ENCODE measurements at regions not wholly inside any gene's neighbourhood (a gene's known extent, or its start where the extent isn't known, plus 50 kb on each side); places are given as distances from the start of the nearest gene placed in this dataset.

- TF ChIP-seq REST (IDR thresholded peaks at IDR 0.05; ENCODE audit: insufficient read depth in 1 of 2, low read depth in 2 of 2, low read length in 2 of 2) (no peak), SIN3A (IDR thresholded peaks at IDR 0.05; ENCODE audit: borderline replicate concordance, insufficient read depth, low read length) (no peak), FOXP2 (optimal IDR thresholded peaks at IDR 0.05; ENCODE audit: borderline replicate concordance, extremely low read depth, extremely low read length, insufficient read depth) (no peak), TAF1 (IDR thresholded peaks at IDR 0.05; ENCODE audit: borderline replicate concordance, insufficient read depth, low read length) (no peak), POLR2AphosphoS5 (IDR thresholded peaks at IDR 0.05; ENCODE audit: low read depth, low read length) (no peak)
Measured at GRCh38 chr13:99666146-99666805, 165.0 kb downstream of the TM9SF2 start.

- no peak for TF ChIP-seq FOXP2 (optimal IDR thresholded peaks at IDR 0.05; ENCODE audit: borderline replicate concordance, extremely low read depth, extremely low read length, insufficient read depth)
Measured at GRCh38 chr13:99665711-99666110, 164.4 kb downstream of the TM9SF2 start.

GRCh38 chr13:99663908-99664307 lies 162.6 kb downstream of the TM9SF2 start:
- no peak for TF ChIP-seq FOXP2 (optimal IDR thresholded peaks at IDR 0.05; ENCODE audit: borderline replicate concordance, extremely low read depth, extremely low read length, insufficient read depth)
- TF ChIP-seq REST (IDR thresholded peaks at IDR 0.05; ENCODE audit: insufficient read depth in 1 of 2, low read depth in 2 of 2, low read length in 2 of 2), result no peak
- no peak for TF ChIP-seq POLR2AphosphoS5 (IDR thresholded peaks at IDR 0.05; ENCODE audit: low read depth, low read length)
- TF ChIP-seq TAF1 (IDR thresholded peaks at IDR 0.05; ENCODE audit: borderline replicate concordance, insufficient read depth, low read length), result no peak
- no peak for TF ChIP-seq SIN3A (IDR thresholded peaks at IDR 0.05; ENCODE audit: borderline replicate concordance, insufficient read depth, low read length)

- TF ChIP-seq TAF1 (IDR thresholded peaks at IDR 0.05; ENCODE audit: borderline replicate concordance, insufficient read depth, low read length) (no peak), SIN3A (IDR thresholded peaks at IDR 0.05; ENCODE audit: borderline replicate concordance, insufficient read depth, low read length) (no peak), REST (IDR thresholded peaks at IDR 0.05; ENCODE audit: insufficient read depth in 1 of 2, low read depth in 2 of 2, low read length in 2 of 2) (no peak), POLR2AphosphoS5 (IDR thresholded peaks at IDR 0.05; ENCODE audit: low read depth, low read length) (no peak), FOXP2 (optimal IDR thresholded peaks at IDR 0.05; ENCODE audit: borderline replicate concordance, extremely low read depth, extremely low read length, insufficient read depth) (no peak)
Measured at GRCh38 chr13:99663185-99663825, 162.0 kb downstream of the TM9SF2 start.

- TF ChIP-seq FOXP2 (optimal IDR thresholded peaks at IDR 0.05; ENCODE audit: borderline replicate concordance, extremely low read depth, extremely low read length, insufficient read depth), result no peak
Measured at GRCh38 chr13:99662678-99663077, 161.4 kb downstream of the TM9SF2 start.

GRCh38 chr13:99661791-99662190 lies 160.5 kb downstream of the TM9SF2 start:
- no peak for TF ChIP-seq REST (IDR thresholded peaks at IDR 0.05; ENCODE audit: insufficient read depth in 1 of 2, low read depth in 2 of 2, low read length in 2 of 2)
- no peak for TF ChIP-seq FOXP2 (optimal IDR thresholded peaks at IDR 0.05; ENCODE audit: borderline replicate concordance, extremely low read depth, extremely low read length, insufficient read depth)
- TF ChIP-seq POLR2AphosphoS5 (IDR thresholded peaks at IDR 0.05; ENCODE audit: low read depth, low read length), result no peak
- TF ChIP-seq SIN3A (IDR thresholded peaks at IDR 0.05; ENCODE audit: borderline replicate concordance, insufficient read depth, low read length), result no peak
- TF ChIP-seq TAF1 (IDR thresholded peaks at IDR 0.05; ENCODE audit: borderline replicate concordance, insufficient read depth, low read length), result no peak

Measured in PFSK-1 (cell line).